HL-60 (cell line): ENCODE measurements at regions not wholly inside any gene's neighbourhood (a gene's known extent, or its start where the extent isn't known, plus 50 kb on each side); places are given as distances from the start of the nearest gene placed in this dataset.

Source experiments
- POLR2AphosphoS5 ChIP-seq: IDR thresholded peaks from 2 replicates; pipeline ENCODE4 v1.6.1; 2012; ENCODE audit warnings: low read depth
- SPI1 ChIP-seq: IDR thresholded peaks from 2 replicates; pipeline ENCODE4 v1.6.1; 2012; ENCODE audit warnings: low read depth, mild to moderate bottlenecking, borderline replicate concordance
- TF ChIP-seq, protein P1 (sequence below): IDR thresholded peaks from one replicate; pipeline ENCODE4 v1.5.1; 2011; ENCODE audit warnings: low read length, control low read depth, inconsistent platforms; ENCODE audit not compliant: insufficient read depth
- TF ChIP-seq, protein P2 (sequence below): IDR thresholded peaks from 2 replicates; pipeline ENCODE4 v1.6.1; 2012; ENCODE audit warnings: low read depth; ENCODE audit not compliant: insufficient replicate concordance

DNA sequence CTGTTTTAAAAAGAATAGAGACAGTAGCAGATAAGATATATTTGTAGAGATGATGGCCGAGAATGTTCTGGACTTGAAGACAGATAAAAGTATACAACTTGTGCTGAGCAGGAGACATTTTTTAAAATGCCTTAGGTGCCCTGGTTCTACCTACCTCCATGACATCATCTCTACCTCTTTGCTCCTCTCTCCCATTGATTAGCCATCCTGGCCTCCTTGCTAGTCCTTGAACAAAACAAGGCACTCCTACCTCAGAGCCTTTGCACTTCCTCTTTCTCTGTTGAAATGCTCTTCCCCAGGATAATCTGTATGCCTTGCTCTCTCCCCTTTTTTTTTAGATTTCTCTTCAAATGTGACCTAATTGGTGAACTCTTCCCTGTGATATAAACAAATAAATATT, 92.6 kb upstream of the MAGI3 start:
- TF ChIP-seq, protein P1, sequence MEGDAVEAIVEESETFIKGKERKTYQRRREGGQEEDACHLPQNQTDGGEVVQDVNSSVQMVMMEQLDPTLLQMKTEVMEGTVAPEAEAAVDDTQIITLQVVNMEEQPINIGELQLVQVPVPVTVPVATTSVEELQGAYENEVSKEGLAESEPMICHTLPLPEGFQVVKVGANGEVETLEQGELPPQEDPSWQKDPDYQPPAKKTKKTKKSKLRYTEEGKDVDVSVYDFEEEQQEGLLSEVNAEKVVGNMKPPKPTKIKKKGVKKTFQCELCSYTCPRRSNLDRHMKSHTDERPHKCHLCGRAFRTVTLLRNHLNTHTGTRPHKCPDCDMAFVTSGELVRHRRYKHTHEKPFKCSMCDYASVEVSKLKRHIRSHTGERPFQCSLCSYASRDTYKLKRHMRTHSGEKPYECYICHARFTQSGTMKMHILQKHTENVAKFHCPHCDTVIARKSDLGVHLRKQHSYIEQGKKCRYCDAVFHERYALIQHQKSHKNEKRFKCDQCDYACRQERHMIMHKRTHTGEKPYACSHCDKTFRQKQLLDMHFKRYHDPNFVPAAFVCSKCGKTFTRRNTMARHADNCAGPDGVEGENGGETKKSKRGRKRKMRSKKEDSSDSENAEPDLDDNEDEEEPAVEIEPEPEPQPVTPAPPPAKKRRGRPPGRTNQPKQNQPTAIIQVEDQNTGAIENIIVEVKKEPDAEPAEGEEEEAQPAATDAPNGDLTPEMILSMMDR: no peak
- TF ChIP-seq POLR2AphosphoS5 (no peak), SPI1 (peak; percentile 81)
- TF ChIP-seq, protein P2, sequence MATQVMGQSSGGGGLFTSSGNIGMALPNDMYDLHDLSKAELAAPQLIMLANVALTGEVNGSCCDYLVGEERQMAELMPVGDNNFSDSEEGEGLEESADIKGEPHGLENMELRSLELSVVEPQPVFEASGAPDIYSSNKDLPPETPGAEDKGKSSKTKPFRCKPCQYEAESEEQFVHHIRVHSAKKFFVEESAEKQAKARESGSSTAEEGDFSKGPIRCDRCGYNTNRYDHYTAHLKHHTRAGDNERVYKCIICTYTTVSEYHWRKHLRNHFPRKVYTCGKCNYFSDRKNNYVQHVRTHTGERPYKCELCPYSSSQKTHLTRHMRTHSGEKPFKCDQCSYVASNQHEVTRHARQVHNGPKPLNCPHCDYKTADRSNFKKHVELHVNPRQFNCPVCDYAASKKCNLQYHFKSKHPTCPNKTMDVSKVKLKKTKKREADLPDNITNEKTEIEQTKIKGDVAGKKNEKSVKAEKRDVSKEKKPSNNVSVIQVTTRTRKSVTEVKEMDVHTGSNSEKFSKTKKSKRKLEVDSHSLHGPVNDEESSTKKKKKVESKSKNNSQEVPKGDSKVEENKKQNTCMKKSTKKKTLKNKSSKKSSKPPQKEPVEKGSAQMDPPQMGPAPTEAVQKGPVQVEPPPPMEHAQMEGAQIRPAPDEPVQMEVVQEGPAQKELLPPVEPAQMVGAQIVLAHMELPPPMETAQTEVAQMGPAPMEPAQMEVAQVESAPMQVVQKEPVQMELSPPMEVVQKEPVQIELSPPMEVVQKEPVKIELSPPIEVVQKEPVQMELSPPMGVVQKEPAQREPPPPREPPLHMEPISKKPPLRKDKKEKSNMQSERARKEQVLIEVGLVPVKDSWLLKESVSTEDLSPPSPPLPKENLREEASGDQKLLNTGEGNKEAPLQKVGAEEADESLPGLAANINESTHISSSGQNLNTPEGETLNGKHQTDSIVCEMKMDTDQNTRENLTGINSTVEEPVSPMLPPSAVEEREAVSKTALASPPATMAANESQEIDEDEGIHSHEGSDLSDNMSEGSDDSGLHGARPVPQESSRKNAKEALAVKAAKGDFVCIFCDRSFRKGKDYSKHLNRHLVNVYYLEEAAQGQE: no peak
